G401.6 (cell line): ENCODE measurements at regions not wholly inside any gene's neighbourhood (a gene's known extent, or its start where the extent isn't known, plus 50 kb on each side); places are given as distances from the start of the nearest gene placed in this dataset.

Experiments used
- FAIRE-seq: peaks from 2 replicates; lab custom pipeline; 2012; peaks lifted over from hg19 to GRCh38; lab: Jason Lieb, UNC

DNA sequence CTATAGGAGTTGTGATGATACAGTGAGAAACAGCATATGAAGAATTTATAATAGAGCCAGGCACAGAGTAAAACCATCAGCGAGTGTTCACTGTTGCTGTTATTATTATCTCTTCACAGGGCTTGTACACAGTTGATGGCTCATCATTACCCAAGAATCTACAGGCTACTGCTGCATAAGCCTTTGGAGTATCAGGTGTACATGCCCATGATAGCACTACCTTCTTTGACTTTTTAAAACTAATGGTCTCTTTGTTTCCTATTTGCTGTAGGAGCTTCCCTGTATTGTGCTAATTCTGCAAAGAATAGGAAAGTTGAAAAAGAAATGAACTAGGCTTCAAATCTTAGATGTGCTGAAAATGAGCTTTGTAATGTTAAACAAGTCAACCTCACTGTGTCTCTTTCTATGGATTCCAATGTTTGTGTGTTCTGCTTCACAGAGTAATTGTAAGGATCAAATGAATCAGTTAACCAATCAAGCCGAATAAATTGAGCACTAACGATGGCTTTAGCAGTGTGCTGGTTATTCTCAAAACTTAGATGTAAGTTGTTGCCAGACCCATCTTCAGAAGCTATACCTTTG is 138.8 kb downstream of the TUSC7 start:
- no peak for FAIRE-seq

DNA sequence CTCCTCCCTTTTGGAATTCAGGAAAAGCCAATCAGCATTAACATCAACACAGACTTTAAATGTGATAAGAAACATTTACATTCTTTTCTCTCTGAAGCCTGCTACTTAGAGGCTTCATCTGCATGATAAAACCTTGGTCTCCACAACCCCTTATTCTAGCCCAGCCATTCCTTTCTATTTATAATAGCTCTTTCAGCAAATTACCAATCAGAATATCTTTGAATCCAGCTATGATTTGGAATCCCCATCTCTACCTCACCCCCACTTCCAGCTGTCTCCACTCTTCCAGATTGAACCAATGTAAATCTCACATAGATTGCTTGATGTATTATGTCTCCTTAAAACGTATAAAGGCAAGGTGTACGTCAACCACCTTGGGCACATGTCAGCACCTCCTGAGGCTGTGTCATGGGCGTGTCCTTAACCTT is 139.7 kb downstream of the TUSC7 start:
- no peak for FAIRE-seq

DNA sequence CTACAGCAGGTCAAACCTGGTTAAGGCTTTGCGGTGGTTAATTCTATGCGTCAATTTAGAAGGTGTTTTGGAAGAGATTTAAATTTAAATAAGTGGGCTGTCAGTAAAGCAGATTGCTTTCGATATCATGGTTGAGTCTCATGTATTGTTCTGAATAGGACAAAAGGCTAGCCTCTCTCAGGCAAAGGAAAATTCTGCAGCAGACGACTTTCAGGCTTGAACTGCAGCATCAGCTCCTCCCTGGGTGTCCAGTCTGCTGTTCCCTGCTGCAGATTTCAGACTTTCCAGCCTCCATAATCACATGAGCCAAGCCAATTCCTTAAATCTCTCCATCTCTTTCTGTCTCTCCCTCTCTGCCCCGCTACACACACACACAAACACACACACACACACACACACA is 143.2 kb downstream of the TUSC7 start:
- FAIRE-seq: no peak

DNA sequence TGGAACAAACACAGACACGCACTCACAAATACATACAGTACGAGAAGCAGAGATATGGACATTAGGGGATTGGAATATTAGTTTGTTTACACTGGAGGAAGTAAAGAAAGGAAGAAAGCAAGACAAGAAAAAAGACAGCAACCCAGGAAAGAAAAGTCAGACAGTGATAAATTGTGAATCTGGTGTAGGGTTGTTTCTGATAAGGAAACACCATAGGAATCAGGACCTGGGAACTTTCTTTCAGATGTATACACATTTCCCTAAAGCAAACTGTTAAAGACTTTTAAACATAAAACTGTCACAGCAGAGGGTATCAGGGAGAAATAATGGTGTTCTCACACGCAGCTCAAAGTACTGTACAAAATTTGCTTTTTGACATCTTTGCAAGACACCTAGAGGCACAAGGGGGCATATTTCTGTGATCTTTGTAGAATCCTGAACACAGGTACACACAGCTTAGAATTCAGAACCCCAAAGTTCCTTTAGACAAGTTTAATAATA is 153.7 kb downstream of the TUSC7 start:
- no peak for FAIRE-seq

DNA sequence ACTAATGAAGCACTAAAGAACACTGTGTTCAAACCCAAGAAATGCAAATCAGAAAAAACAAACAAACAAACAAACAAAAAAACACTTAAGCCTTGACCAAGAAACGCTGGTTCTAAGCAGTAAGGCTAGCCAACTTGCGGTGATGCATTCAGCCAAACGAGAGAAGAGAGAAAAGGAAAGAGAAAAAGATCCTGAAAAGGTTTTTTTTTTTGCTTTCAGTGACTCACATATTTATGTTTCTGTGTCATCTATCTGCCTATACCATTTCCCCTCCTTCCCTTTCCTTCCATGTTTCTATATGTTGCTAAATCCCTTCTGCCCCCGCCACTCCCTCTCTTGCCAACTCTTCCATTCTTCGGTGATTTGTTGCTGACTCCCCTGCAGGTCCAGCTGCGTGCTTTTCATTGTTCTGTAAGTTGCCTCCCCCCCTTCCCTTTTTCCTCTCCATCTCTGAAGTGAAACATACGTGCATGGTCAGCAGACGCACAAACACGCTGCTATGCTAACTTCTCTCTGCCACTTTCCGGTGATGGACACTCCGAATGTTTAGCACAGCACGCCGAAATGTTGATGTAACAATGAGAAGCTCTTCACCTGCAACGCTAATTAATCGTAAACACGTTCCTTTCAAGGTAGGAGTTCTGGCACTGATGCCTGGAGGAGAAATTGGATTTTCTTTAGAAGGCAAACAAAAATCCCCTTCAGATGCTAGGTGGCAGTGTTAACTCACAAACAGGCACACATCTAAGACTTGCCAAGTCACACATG is 154.4 kb downstream of the TUSC7 start:
- FAIRE-seq: no peak

DNA sequence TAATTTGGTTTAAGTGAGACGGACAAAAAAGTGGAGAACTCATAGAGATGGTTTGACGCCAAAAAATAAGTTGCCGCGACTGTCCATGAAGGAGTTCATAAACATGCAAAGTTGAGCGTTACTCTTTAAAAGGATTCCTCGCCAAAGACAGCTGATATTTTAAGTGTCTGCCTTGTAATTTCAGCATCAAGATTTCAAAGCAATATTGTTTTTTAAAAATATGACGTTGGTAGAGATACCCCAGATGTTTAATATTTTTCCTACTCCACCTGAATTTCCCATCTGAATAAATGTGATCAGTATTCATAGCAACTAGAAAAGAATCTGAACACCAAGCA is 155.0 kb downstream of the TUSC7 start:
- FAIRE-seq: no peak

DNA sequence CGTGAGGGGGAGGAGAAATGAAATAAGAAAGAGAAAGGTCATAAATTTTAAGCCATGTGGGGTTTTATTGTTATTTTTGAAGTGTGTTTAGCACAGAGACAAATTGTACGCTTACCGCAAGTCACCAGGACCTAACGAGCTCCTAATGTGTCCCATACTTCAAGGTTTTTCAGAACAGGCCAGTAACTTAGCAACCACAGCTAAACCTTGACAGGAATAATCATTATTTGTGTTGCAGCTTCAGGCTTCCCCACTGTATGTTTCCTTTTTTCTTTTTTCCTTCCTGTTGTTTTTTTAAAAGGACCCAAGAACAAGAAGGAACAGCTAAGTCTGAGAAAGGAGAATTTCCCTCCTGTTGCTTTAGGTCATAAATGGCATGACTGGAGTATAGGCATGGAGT is 160.8 kb downstream of the TUSC7 start:
- no peak for FAIRE-seq

DNA sequence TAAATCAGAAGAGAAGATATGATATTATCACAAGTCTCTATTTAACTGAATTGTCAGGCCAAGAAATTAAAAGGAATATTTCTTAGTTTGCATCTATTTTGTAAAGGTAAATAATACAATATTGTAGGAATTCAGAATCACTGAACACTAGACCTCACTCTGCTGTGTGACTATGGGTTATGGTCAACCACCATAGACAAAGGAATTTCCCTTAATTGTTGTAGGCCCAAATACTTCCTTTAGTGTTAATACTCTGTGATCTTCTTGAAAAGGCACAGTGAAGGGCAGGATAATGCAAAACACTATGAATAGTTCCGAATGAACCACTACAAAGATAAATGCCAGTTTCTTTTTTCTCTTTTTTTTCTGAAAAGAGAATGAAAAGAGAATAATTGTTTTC is 162.3 kb downstream of the TUSC7 start:
- no peak for FAIRE-seq

DNA sequence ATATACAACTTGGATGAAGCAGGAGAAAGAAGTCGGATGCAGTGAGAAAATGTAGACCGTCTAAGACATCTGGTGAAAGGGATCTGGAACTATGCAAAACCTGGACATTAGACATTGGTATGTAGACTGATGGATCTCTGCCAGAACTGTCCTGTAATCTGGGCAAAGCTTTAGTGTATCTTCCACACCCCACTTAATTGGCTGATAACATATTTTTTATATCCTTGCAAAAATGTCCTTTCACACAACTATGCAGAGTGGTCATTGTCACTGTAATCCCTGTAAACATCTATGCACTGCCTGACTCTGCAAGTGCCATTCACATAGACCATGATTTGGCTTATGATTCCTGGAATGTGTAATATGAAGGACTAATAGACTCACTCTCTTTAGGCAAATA is 163.1 kb downstream of the TUSC7 start:
- no peak for FAIRE-seq

DNA sequence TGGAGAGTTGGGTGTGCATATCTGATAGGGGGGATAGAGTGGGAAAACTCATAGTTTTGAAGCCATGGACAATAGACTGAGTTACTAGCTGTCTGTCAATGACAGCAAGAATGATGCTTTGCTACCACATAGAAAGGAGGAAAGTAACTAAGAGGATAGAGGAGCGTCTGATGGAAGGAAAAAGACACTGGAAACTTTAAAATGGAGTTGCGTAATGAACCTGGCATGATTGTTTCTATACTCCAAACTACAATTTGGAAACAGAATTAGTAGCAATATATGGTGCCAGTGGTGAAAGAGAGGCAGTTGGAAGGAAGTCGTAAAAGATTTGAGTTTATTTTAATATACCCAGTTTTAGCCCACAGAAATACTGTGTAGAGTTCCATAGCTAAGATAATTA is 163.6 kb downstream of the TUSC7 start:
- no peak for FAIRE-seq

DNA sequence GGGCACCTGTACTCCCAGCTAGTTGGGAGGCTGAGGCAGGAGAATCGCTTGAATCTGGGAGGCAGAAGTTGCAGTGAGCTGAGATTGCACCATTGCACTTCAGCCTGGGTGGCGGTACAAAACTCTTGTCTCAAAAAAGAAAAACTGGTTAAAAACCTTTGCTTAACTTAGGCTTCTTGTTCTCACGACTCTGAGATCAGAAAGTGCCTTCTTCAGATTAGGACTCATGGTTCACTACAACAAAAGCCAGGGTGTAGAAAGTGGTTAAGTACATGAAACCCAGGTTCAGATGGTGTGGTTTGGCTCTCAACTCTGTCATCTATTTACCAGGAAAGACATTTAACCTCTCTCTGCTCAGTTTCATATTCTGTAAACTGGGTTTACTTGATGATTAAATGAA is 168.4 kb downstream of the TUSC7 start:
- FAIRE-seq: no peak

DNA sequence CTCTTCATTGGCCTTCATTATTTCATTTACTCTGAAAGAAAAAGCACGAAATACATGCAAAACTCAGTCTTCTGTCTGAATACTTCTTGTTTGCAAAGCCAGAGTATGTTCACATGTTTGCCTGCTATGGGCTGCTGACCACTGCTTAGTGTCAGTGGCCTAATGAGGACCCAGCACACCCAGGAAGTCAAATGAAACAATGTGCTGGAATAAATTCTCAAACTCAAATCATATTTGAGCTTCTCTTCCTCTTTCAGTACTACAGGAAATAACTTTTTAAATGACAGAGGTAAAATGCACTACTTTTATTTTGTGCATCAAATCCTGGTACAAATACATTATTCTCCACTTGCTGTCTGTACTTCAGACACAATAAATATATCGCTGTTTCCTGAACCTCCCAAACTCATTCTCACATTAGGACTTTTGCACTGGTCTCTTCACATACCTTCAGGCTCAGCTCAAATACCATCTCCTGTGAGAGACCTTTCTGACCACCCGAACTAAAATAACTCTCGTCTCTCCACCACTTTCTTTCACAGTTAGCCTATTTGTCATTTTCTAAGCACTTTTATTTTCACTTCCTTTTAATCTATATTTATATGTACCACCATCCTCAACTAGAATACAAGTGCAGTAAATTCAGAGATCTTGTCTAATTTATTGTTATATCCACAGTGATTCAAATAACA is 176.8 kb downstream of the TUSC7 start:
- no peak for FAIRE-seq

DNA sequence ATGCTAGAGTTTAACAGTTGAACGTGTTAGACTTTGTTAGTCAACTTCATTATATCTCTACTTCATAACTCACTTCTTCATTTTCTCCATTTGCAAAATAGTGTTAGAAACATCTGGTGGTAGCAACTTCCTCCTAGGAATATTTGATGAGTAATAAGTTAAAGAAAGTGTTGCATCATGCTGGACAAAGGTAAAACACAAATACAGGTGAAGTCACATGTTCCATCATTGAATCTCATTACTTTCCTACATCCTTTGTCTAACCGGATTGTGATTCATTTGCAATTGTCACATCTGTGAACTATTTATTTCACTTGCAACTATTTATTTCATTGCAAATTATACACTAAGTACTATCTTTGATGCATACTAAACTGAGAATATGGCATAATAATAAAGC is 186.5 kb downstream of the TUSC7 start:
- FAIRE-seq: no peak

DNA sequence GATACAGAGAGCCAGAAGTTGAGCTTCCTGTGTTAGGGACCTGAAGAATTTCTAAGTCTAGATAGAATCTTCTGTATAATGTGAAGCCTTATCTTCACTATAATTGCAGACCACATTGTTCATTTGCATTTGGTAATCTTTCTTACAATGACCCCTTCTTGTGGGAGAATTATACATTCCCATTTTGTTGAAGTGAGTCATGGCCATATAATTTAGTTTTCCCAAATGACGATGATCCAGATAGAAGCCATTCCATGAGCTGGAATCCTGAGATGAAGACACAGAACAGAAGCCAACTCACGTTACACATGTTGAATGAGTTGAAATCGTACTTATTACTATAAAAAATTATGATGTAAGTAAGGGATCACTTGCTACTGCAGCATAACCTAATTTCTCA is 187.8 kb downstream of the TUSC7 start:
- FAIRE-seq: no peak

DNA sequence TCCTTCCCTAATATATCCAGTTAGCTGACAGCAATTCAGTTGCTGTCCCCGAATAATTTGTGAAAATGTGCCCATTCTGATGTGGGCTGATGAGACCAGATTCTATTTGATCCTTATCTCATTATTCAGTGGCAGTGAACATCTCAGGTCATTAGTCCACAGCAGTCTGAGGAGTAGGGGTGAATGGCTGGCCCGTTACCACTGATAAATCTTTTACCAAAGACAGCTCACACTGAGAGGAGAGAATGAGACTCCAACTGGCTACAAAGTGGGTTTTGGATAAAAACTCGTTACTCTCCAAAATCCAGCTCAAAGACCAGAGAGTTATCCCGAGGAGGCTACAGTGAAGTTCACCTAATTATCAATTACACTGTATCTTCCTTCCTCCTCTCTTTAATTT is 189.7 kb downstream of the TUSC7 start:
- no peak for FAIRE-seq

DNA sequence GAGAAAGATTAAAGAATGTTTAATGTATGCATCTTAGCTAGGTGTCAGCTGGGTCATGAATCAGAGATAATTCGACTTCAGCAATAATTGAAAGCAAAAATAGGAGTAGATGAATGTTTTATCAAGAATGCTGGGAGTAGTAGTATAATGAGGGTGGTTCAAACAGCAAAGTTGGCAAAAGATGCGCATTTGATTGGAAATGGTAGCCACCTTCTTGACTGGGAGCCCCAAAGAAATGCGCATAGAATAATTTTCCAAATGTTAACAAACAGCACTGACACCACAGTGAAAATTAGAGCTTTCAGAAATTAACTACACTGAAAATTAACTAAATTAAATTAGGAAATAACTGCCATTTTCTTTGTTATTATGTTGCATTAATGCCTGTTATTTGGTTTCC is 195.8 kb downstream of the TUSC7 start:
- no peak for FAIRE-seq

DNA sequence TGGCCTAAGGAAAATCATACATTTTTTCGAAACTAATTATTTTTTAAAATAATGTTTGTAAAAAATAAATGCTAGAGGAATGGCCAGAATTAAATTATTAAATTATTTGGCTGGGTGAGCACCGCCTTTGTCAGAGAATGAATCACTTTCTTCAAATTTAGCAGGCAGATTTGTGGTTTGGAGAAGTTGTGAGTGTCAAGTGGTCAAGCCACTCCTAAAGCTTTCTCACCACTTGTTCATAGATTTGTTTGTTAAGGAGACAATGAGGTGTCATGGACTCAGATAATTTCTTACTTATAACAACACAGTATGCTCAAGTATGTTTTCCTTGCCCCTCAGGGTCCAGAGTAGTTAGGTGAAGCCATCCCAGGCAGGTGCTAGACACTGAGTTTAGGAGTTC is 196.2 kb downstream of the TUSC7 start:
- no peak for FAIRE-seq

DNA sequence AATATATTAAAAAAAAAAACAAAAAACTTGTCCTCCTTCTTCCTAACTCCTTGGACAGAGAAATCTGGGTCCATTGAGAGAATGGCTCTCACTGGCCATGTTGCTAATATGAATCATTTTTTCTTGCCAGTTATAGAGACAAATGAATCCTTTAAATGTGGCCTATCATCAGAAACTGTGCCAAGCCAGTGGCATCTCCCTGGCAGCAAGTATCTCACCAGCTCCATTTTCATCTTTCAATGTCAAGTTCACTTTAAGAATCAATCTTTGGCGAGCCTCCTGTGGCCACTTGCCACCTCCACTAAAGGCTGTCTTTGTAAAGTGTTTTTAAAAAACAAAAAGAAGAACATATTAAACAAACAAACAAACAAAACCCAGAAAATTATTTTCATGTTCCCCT is 202.5 kb downstream of the TUSC7 start:
- no peak for FAIRE-seq

DNA sequence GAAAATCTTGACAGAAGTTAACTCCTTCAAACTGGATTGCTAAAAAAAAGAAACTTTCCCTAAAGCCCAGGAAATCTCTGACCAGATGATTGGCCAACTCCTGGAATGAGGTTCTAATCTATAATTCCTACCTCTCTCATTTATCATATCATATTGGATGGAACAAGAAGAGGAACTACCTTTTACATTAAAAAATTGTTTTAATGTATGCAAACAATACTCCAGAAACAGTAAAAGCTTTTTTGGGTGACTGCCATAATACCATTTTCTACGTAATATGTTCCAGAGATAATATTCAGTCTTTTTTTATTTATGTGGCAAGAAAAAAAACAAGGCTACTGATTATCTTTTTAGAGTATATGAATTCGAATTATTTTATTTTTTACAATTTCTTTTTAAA is 204.4 kb downstream of the TUSC7 start:
- FAIRE-seq: no peak

DNA sequence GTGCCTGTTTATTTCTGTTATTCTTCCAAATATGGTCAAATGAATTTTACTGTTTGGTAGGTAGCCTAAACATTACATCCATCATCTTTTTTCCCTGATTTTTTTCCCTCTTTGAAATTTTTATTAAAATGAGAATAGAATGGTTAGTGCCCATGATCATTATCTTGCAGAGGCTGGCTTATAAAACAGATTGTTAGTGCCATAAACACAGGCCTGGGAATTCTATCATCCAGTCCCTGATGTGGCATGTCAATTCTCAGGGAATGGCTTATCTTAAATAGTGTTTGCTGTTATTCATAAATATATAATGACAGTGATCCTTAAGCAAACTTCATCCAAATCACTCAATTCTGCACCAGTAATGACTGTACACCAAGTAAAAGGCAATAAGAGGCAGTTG is 207.3 kb downstream of the TUSC7 start:
- FAIRE-seq: no peak

DNA sequence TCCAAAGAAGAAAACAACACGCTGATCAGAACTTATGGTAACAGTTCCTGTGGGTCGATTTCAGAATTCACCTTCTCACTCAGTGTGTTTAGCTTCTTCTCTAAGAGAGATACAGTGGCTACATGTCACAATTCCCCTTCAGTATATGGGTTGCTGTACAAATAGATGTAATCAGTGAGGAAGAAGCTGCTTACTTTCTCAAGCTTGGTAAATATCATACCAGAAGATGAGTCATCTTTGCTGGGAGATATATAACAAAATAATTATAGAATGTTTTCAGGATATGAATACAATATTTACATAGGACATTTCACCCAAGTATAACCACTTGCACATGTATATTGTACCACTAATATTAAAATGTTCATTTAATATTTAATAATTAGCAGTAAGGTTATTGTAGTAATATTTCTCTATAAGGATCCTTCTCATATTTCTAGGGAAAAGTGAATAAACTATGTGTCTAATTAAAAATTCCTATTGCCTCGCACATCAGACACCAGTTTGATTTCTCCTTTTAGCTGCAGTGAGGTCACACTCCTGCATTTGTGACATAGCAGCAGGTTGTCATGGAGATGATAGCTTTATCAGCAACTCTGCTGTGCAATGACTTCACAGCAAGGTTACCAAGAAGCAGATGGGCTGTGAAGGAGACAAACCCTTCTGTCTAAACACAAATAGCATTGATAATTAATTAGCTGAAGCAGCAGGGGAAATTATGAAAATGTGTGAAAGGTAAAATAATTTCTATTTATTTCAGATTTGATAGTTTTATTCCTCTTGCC is 211.4 kb downstream of the TUSC7 start:
- FAIRE-seq: no peak

DNA sequence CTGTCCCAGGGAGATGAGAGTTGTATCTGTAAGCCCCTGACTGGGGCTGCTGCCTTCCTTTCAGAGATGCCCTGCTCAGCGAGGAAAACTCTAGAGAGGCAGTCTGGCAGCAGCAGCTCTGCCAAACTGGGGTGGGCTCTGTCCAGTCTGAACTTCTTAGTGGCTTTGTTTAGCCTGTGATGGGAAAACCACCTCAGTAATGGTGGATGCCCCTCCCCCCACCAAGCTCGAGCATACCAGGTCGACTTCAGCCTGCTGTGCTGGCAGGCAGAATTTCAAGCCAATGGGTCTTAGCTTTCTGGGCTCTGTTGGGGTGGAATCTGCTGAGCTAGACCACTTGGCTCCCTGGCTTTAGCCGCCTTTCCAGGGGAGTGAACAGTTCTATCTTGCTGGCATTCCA is 218.3 kb downstream of the TUSC7 start:
- no peak for FAIRE-seq
